Heart right ventricle (tissue), 16 donors: ENCODE measurements at regions not wholly inside any gene's neighbourhood (a gene's known extent, or its start where the extent isn't known, plus 50 kb on each side); places are given as distances from the start of the nearest gene placed in this dataset.
A peak's percentile ranks its signal among the peaks of the same experiment; 100 is the strongest.

Source experiments
- ATAC-seq, 8 donors: fragments of 200-7000 bp; cut with Tn5 transposase; one replicate each; pipeline ENCODE4 v1.9.1; 2020; ENCODE audit warnings: mild to moderate bottlenecking in 8 of 8, moderate library complexity in 8 of 8, moderate number of reproducible peaks in 1 of 8
- DNase-seq, 2 donors: peaks; one replicate each; pipeline ENCODE4 v3.0.0-alpha.2; 2020
- H3K27ac ChIP-seq, 10 donors: fragments of 200-600 bp; sonication (generic) in 2 of 10; one replicate each; pipeline versions ENCODE4 v1.5.0 to v1.8.0; 2020 to 2022; ENCODE audit warnings: mild to moderate bottlenecking in 3 of 10
- H3K27me3 ChIP-seq, 7 donors: fragments of 200-600 bp; one replicate each; pipeline ENCODE4 v1.8.0; 2021 to 2022; ENCODE audit warnings: mild to moderate bottlenecking in 2 of 7
- H3K36me3 ChIP-seq, 9 donors: fragments of 200-600 bp; sonication (generic) in 1 of 9; one replicate each; pipeline versions ENCODE4 v1.5.0 to v1.8.0; 2020 to 2022; ENCODE audit warnings: mild to moderate bottlenecking in 2 of 9
- H3K4me1 ChIP-seq, 9 donors: fragments of 200-600 bp; sonication (generic) in 1 of 9; one replicate each; pipeline versions ENCODE4 v1.5.0 to v1.8.0; 2020 to 2022; ENCODE audit warnings: mild to moderate bottlenecking in 4 of 9
- H3K4me3 ChIP-seq, 10 donors: fragments of 200-600 bp; sonication (generic) in 2 of 10; one replicate each; pipeline versions ENCODE4 v1.5.0 to v1.8.0; 2020 to 2022; ENCODE audit warnings: mild to moderate bottlenecking in 7 of 10, moderate library complexity in 2 of 10
- H3K9me3 ChIP-seq, 11 donors: fragments of 200-600 bp in 10 of 11; sonication (generic) in 2 of 11; one replicate each; pipeline versions ENCODE4 v1.5.0 to v1.8.0; 2013 to 2022; ENCODE audit warnings: mild to moderate bottlenecking in 2 of 11, control low read depth in 1 of 11, moderate library complexity in 1 of 11
- WGBS, 2 donors: extraction: QIAGEN DNeasy Blood & Tissue Kit; methylation state at CpG; one replicate each; pipeline ENCODE4 v1.1.7; 2013; ENCODE audit warnings: inconsistent platforms in 1 of 2; 5-methylcytosine and 5-hydroxymethylcytosine counted together
- intact Hi-C, 10 donors: fragments of 100-400 bp; cut with DNase I; formaldehyde crosslinking; loops; one replicate each; pipeline versions ENCODE4 v1.11.1 to v1.14.2; 2022
- TF ChIP-seq, protein P1 (sequence below), 9 donors: fragments of 200-600 bp; sonication (generic) in 2 of 9; IDR thresholded peaks; one replicate each; pipeline versions ENCODE4 v1.5.0 to v1.8.0; 2021 to 2022; ENCODE audit warnings: antibody characterized with exemption in 9 of 9, mild to moderate bottlenecking in 5 of 9, moderate library complexity in 1 of 9
- donor health status: Arrhythmogenic right ventricular cardiomyopathy.
- donor health status: ischemic (EF 13 %, LVEDD 7.1; RV severe dilation, severe dysfunction).
- donor health status: healthy with polysubstance abuse.
- donor health status: DM: no; HTN: yes; CAD: no.
- donor health status: DM: no; HTN: no; CAD: no.
- donor health status: ischemic (EF 25% LVEDD 6.9; RV normal size, moderate dysfunction).
- donor health status: ischemic (EF 25% LVEDD 5.7; RV mildly dilated, moderate dysfunction).
- donor health status: healthy.
- donor health status: DM: yes; HTN: yes; CAD: no.
- donor health status: Ischemic cardiomyopathy.
- donor health status: ischemic (EF 35%, LVEDD 5.7; RV mildly dilated, moderate dysfunction).
- donor health status: nonischemic (EF 11% LVEDD 7.7; RV severe dilation, severe dysfunction).
- donor health status: DM: yes; HTN: yes; CAD: no.
- donor health status: PGD.
- donor health status: ischemic (EF 29% LVEDD 5.4; RV normal size, mild dysfunction).
- donor health status: nonischemic (EF 23%, LVEDD 6.1; RV moderate dilation, normal function).

DNA sequence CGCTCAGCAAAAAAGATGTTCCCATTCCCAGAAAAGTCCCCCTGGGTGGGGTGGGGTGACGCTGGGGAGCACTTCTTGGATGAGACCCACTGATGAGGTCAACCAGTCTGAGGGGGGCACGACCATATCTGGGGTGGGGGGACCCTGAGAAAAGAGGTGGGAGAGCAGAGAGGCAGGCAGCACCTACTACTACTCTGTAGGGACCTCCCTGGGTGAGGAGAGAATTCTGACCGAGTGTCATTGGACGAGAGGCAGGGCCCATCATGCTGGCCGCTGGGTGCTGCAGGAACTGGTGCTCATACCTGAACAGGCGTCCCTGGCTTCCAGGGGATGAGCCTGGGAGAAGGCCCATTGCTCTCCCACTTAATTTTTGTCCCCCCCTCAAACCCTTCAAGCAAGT is 158.8 kb downstream of the KLF13 start:
- peaks cover 0 to 26% (median 18%) of the 10 kb centered on the region in 9 donors for H3K4me1 ChIP-seq
- ATAC-seq = no peak
- H3K9me3 ChIP-seq = no peaks in the 10 kb centered on the region
- 91 to 95% methylated on average over 7 of the region's 7 CpGs for WGBS, 2 donors
- H3K36me3 ChIP-seq = no peaks in the 10 kb centered on the region
- intact Hi-C loops = loop anchor here in 9 of 10 donors (5.0 to 10.0 kb wide), 12 partner anchors 43 to 283 kb away; partner anchors contain the start of gene KLF13 (in 2 of the 9)
- TF ChIP-seq, protein P1, sequence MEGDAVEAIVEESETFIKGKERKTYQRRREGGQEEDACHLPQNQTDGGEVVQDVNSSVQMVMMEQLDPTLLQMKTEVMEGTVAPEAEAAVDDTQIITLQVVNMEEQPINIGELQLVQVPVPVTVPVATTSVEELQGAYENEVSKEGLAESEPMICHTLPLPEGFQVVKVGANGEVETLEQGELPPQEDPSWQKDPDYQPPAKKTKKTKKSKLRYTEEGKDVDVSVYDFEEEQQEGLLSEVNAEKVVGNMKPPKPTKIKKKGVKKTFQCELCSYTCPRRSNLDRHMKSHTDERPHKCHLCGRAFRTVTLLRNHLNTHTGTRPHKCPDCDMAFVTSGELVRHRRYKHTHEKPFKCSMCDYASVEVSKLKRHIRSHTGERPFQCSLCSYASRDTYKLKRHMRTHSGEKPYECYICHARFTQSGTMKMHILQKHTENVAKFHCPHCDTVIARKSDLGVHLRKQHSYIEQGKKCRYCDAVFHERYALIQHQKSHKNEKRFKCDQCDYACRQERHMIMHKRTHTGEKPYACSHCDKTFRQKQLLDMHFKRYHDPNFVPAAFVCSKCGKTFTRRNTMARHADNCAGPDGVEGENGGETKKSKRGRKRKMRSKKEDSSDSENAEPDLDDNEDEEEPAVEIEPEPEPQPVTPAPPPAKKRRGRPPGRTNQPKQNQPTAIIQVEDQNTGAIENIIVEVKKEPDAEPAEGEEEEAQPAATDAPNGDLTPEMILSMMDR (IDR thresholded peaks at IDR 0.05) = no peak
- peaks cover 0 to 34% (median 23%) of the 10 kb centered on the region in 7 donors for H3K27me3 ChIP-seq
- no peak overlapping the region for H3K4me3 ChIP-seq
- no peak overlapping the region for H3K27ac ChIP-seq
- no peak for DNase-seq

GRCh38 chr15:31485911-31486461 is 159.4 kb downstream of the KLF13 start:
- ATAC-seq (no peak), DNase-seq (no peak)
- H3K9me3 ChIP-seq = peaks cover 0 to 1% (median 0%) of the 10 kb centered on the region in 11 donors

GRCh38 chr15:31486506-31486905 is 159.9 kb downstream of the KLF13 start:
- Histone ChIP-seq H3K27me3 (peaks cover 0 to 29% (median 18%) of the 10 kb centered on the region in 7 donors), H3K9me3 (peaks cover 0 to 7% (median 3%) of the 10 kb centered on the region in 11 donors), H3K36me3 (no peaks in the 10 kb centered on the region), H3K27ac (no peak overlapping the region), H3K4me3 (no peak overlapping the region), H3K4me1 (peaks cover 0 to 26% (median 18%) of the 10 kb centered on the region in 9 donors)
- TF ChIP-seq, protein P1 (IDR thresholded peaks at IDR 0.05) = no peak
- WGBS, 2 donors = 67 to 74% methylated on average over 11 of the region's 11 CpGs
- DNase-seq = no peak
- no peak for ATAC-seq
- intact Hi-C loops = loop anchor here in 9 of 10 donors (5.0 to 10.0 kb wide), 12 partner anchors 44 to 284 kb away; partner anchors contain the start of gene KLF13 (in 2 of the 9)

More at GRCh38 chr15:31485911-31486461, 159.4 kb downstream of the KLF13 start:
- TF ChIP-seq, protein P1 (IDR thresholded peaks at IDR 0.05) = no peak
- intact Hi-C loops = loop anchor here in 9 of 10 donors (5.0 to 10.0 kb wide), 12 partner anchors 44 to 284 kb away; partner anchors contain the start of gene KLF13 (in 2 of the 9)
- 71 to 83% methylated on average over 14 of the region's 14 CpGs for WGBS, 2 donors
- Histone ChIP-seq H3K27ac (no peak overlapping the region), H3K4me1 (peaks cover 0 to 26% (median 18%) of the 10 kb centered on the region in 9 donors), H3K36me3 (no peaks in the 10 kb centered on the region), H3K27me3 (peaks cover 0 to 34% (median 20%) of the 10 kb centered on the region in 7 donors), H3K4me3 (no peak overlapping the region)

DNA sequence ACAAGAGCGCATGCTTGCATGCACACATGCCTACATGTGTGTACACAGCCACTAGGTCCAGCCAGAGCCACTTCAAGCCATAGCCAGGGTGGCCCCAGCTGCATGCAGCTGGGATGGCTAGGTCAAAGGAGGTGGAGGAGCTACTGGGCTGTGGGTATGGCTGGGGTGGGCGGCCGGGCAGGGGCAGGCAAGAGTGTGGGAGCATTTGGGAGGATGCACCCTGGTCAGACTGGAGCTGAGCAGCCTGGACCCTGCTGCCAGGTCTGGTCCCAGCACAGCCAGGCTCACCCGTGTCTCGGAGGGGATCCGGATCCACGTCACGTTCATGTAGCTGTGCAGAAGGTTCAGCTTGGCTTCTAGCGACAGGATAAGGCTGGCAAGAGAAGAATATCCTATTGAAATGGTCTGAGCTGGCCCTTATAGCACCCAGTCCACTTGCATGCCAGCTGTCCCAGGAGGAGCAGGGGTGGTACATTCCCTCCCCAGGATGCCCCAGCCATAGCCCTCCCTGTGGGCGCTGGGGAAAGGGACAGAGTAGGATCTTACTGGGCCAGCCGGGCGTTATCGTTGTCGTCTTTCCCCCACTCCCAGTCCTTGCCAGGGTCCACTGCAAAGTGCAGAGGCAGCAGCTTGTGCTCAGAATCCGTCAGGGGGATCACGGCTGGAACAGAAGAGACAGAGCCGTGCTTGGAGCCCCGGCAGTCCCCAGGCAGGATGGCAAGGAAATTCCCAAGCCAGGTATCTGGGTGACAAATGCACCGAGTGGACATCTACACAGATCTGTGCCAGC is 160.5 kb downstream of the KLF13 start:
- ATAC-seq (peak in 1 of 8 donors; percentile 15), DNase-seq (no peak)
- no peak overlapping the region for H3K4me3 ChIP-seq
- peaks cover 0 to 26% (median 18%) of the 10 kb centered on the region in 9 donors for H3K4me1 ChIP-seq
- H3K27me3 ChIP-seq = peaks cover 0 to 23% (median 13%) of the 10 kb centered on the region in 7 donors
- peaks cover 0 to 13% (median 9%) of the 10 kb centered on the region in 11 donors for H3K9me3 ChIP-seq
- TF ChIP-seq, protein P1 (IDR thresholded peaks at IDR 0.05) = no peak
- intact Hi-C loops = loop anchor here in 9 of 10 donors (5.0 to 10.0 kb wide), 12 partner anchors 45 to 285 kb away; partner anchors contain the start of gene KLF13 (in 2 of the 9)
- 89 to 93% methylated on average over 19 of the region's 19 CpGs for WGBS, 2 donors
- no peak overlapping the region for H3K27ac ChIP-seq
- no peaks in the 10 kb centered on the region for H3K36me3 ChIP-seq
